ENCODE measurements at regions not wholly inside any gene's neighbourhood (a gene's known extent, or its start where the extent isn't known, plus 50 kb on each side); places are given as distances from the start of the nearest gene placed in this dataset.
A peak's percentile ranks its signal among the peaks of the same experiment; 100 is the strongest.
"Not testable (repeated sequence)": the region's sequence is repeated elsewhere in the genome, so short reads cannot be mapped to it uniquely, and the experiment has no call there.

- DNase-seq (ENCODE audit: insufficient read length, low spot score) = no peak
These were observed 213.9 kb upstream of the ZCCHC13 start for GRCh38 chrX:74090049-74090448.

GRCh38 chrX:74085642-74086236 is 218.2 kb upstream of the ZCCHC13 start:
- no peak for DNase-seq (ENCODE audit: insufficient read length, low spot score)
- FAIRE-seq = no peak

More at GRCh38 chrX:74090049-74090448, 213.9 kb upstream of the ZCCHC13 start:
- no peak for FAIRE-seq

- FAIRE-seq (peak; percentile 70), DNase-seq (ENCODE audit: insufficient read length, low spot score) (no peak)
These were observed 223.8 kb upstream of the ZCCHC13 start for GRCh38 chrX:74080165-74080564.

GRCh38 chrX:74065831-74066390 is 213.4 kb upstream of the XIST start:
- no peak for FAIRE-seq
- DNase-seq (ENCODE audit: insufficient read length, low spot score) = no peak

GRCh38 chrX:74063426-74064155 is 211.1 kb upstream of the XIST start:
- FAIRE-seq (no peak), DNase-seq (ENCODE audit: insufficient read length, low spot score) (no peak)

- DNase-seq (ENCODE audit: insufficient read length, low spot score) (no peak), FAIRE-seq (peak; percentile 44)
These were observed 209.4 kb upstream of the XIST start for GRCh38 chrX:74061879-74062278.

GRCh38 chrX:74049126-74049525 is 196.6 kb upstream of the XIST start:
- DNase-seq (ENCODE audit: insufficient read length, low spot score) (no peak), FAIRE-seq (no peak)

GRCh38 chrX:74034066-74034465 is 181.6 kb upstream of the XIST start:
- not testable (repeated sequence) for FAIRE-seq; DNase-seq (ENCODE audit: insufficient read length, low spot score)

GRCh38 chrX:74031527-74031926 is 179.0 kb upstream of the XIST start:
- not testable (repeated sequence) for FAIRE-seq; DNase-seq (ENCODE audit: insufficient read length, low spot score)

GRCh38 chrX:74030766-74031165 is 178.3 kb upstream of the XIST start:
- not testable (repeated sequence) for FAIRE-seq

GRCh38 chrX:74025145-74025544 is 172.6 kb upstream of the XIST start:
- not testable (repeated sequence) for DNase-seq (ENCODE audit: insufficient read length, low spot score); FAIRE-seq

More at GRCh38 chrX:74030766-74031165, 178.3 kb upstream of the XIST start:
- not testable (repeated sequence) for DNase-seq (ENCODE audit: insufficient read length, low spot score)

GRCh38 chrX:74023203-74023602 is 170.7 kb upstream of the XIST start:
- no peak for DNase-seq (ENCODE audit: insufficient read length, low spot score)
- FAIRE-seq = no peak

GRCh38 chrX:74018253-74018652 is 165.7 kb upstream of the XIST start:
- DNase-seq (ENCODE audit: insufficient read length, low spot score) (no peak), FAIRE-seq (peak; percentile 45)

GRCh38 chrX:74015379-74016019 is 163.0 kb upstream of the XIST start:
- FAIRE-seq = peak; percentile 99
- peak; percentile 20 for DNase-seq (ENCODE audit: insufficient read length, low spot score)

GRCh38 chrX:74009041-74009440 is 156.5 kb upstream of the XIST start:
- DNase-seq (ENCODE audit: insufficient read length, low spot score) (no peak), FAIRE-seq (no peak)

GRCh38 chrX:73992019-73992418 is 139.5 kb upstream of the XIST start:
- DNase-seq (ENCODE audit: insufficient read length, low spot score) = no peak
- FAIRE-seq = no peak

- no peak for DNase-seq (ENCODE audit: insufficient read length, low spot score)
- FAIRE-seq = no peak
These were observed 134.7 kb upstream of the XIST start for GRCh38 chrX:73987166-73987565.

GRCh38 chrX:73979551-73980131 is 127.1 kb upstream of the XIST start:
- FAIRE-seq (no peak), DNase-seq (ENCODE audit: insufficient read length, low spot score) (no peak)

GRCh38 chrX:73977542-73978169 is 125.1 kb upstream of the XIST start:
- FAIRE-seq = no peak
- no peak for DNase-seq (ENCODE audit: insufficient read length, low spot score)

GRCh38 chrX:73967461-73967860 is 114.9 kb upstream of the XIST start:
- DNase-seq (ENCODE audit: insufficient read length, low spot score); FAIRE-seq: not testable (repeated sequence)

GRCh38 chrX:73965833-73966232 is 113.3 kb upstream of the XIST start:
- no peak for DNase-seq (ENCODE audit: insufficient read length, low spot score)
- no peak for FAIRE-seq
